CD14-positive monocyte (primary cell): ENCODE measurements at regions not wholly inside any gene's neighbourhood (a gene's known extent, or its start where the extent isn't known, plus 50 kb on each side); places are given as distances from the start of the nearest gene placed in this dataset.

ENCODE experiments used
- DNase-seq, 3 donors: peaks; one replicate each; pipeline ENCODE4 v3.0.0-alpha.2; 2011 to 2022
- H2AFZ ChIP-seq: 2 replicates; pipeline ENCODE4 v1.6.0; 2012; ENCODE audit warnings: mild to moderate bottlenecking, low read depth, low read length, inconsistent platforms; ENCODE audit not compliant: insufficient read depth, poor library complexity, severe bottlenecking
- H3K27ac ChIP-seq, 2 donors: 1 replicate in 1 of 2; 2 replicates in 1 of 2; pipeline ENCODE4 v1.5.1; 2012 to 2013; ENCODE audit warnings: low read length in 2 of 2, control low read depth in 1 of 2, inconsistent platforms in 1 of 2, low read depth in 1 of 2, mild to moderate bottlenecking in 1 of 2
- H3K27me3 ChIP-seq, 2 donors: one replicate each; pipeline versions ENCODE4 v1.6.0 to v1.6.1; 2011 to 2013; ENCODE audit warnings: low read length in 2 of 2; ENCODE audit not compliant: control insufficient read depth in 2 of 2, insufficient read depth in 2 of 2
- H3K36me3 ChIP-seq, 2 donors: replicated peaks in 1 of 2; 1 replicate in 1 of 2; 2 replicates in 1 of 2; pipeline versions ENCODE4 v1.5.1 to v1.6.1; 2012 to 2013; ENCODE audit warnings: low read length in 2 of 2, control low read depth in 1 of 2, inconsistent platforms in 1 of 2, mild to moderate bottlenecking in 1 of 2; ENCODE audit not compliant: insufficient read depth in 2 of 2, control insufficient read depth in 1 of 2
- H3K4me1 ChIP-seq, 2 donors: 1 replicate in 1 of 2; 2 replicates in 1 of 2; pipeline versions ENCODE4 v1.5.1 to v1.6.1; 2012 to 2013; ENCODE audit warnings: low read length in 2 of 2, control low read depth in 1 of 2, inconsistent platforms in 1 of 2, mild to moderate bottlenecking in 1 of 2, moderate library complexity in 1 of 2; ENCODE audit not compliant: insufficient read depth in 2 of 2, control insufficient read depth in 1 of 2
- H3K4me2 ChIP-seq: replicated peaks from 2 replicates; pipeline ENCODE3; 2012; ENCODE audit warnings: low read length, moderate library complexity, mild to moderate bottlenecking; ENCODE audit not compliant: poor library complexity, severe bottlenecking; ENCODE audit errors: extremely low read depth
- H3K4me3 ChIP-seq, 3 experiments: fragments of 200-600 bp in 1 of 3; sonication (generic) in 1 of 3; replicated peaks in 1 of 3; 1 replicate in 2 of 3; 2 replicates in 1 of 3; pipeline ENCODE4 v1.5.1; 2011 to 2013; ENCODE audit warnings: low read length in 3 of 3, mild to moderate bottlenecking in 3 of 3, control low read depth in 2 of 3, low read depth in 2 of 3, inconsistent platforms in 1 of 3, moderate library complexity in 1 of 3
- H3K79me2 ChIP-seq: 2 replicates; pipeline ENCODE4 v1.6.0; 2012; ENCODE audit warnings: mild to moderate bottlenecking, control low read depth, inconsistent platforms, low read length, moderate library complexity; ENCODE audit not compliant: insufficient read depth
- H3K9ac ChIP-seq: 2 replicates; pipeline ENCODE4 v1.6.0; 2017; ENCODE audit warnings: low read length, mild to moderate bottlenecking; ENCODE audit not compliant: insufficient read depth, poor library complexity, severe bottlenecking
- H3K9me3 ChIP-seq, 2 donors: replicated peaks in 1 of 2; 1 replicate in 1 of 2; 2 replicates in 1 of 2; pipeline versions ENCODE4 v1.5.1 to v1.6.1; 2012 to 2013; ENCODE audit warnings: low read length in 2 of 2, control low read depth in 1 of 2; ENCODE audit not compliant: control insufficient read depth in 1 of 2, insufficient read depth in 1 of 2
- H4K20me1 ChIP-seq: 2 replicates; pipeline ENCODE4 v1.6.0; 2012; ENCODE audit warnings: mild to moderate bottlenecking, low read length, control low read depth, moderate library complexity; ENCODE audit not compliant: insufficient read depth
- H3K27ac Mint-ChIP-seq, 7 donors: one replicate each; pipeline ENCODE4 v1.8.0; 2020; ENCODE audit warnings: mild to moderate bottlenecking in 7 of 7, mixed read lengths in 7 of 7, moderate library complexity in 6 of 7, inconsistent platforms in 2 of 7
- H3K27me3 Mint-ChIP-seq, 3 donors: one replicate each; pipeline ENCODE4 v1.8.0; 2021 to 2022; ENCODE audit warnings: low read depth in 3 of 3, mild to moderate bottlenecking in 3 of 3, mixed read lengths in 3 of 3, moderate library complexity in 3 of 3, inconsistent platforms in 1 of 3
- H3K36me3 Mint-ChIP-seq, 2 donors: one replicate each; pipeline ENCODE4 v1.8.0; 2020; ENCODE audit warnings: mixed read lengths in 2 of 2, inconsistent platforms in 1 of 2, mild to moderate bottlenecking in 1 of 2
- H3K4me1 Mint-ChIP-seq: one replicate; pipeline ENCODE4 v1.8.0; 2020; ENCODE audit warnings: mild to moderate bottlenecking, mixed read lengths
- H3K4me3 Mint-ChIP-seq, 2 donors: one replicate each; pipeline ENCODE4 v1.8.0; 2020; ENCODE audit warnings: mild to moderate bottlenecking in 2 of 2, mixed read lengths in 2 of 2, moderate library complexity in 1 of 2
- H3K9me3 Mint-ChIP-seq, 7 donors: one replicate each; pipeline ENCODE4 v1.8.0; 2020 to 2022; ENCODE audit warnings: mixed read lengths in 7 of 7, mild to moderate bottlenecking in 6 of 7, moderate library complexity in 6 of 7, inconsistent platforms in 2 of 7
- CTCF ChIP-seq: fragments of 200-600 bp; IDR thresholded peaks from one replicate; pipeline ENCODE4 v1.8.0; 2022; ENCODE audit warnings: antibody characterized with exemption, mild to moderate bottlenecking
- WGBS: methylation state at CpG from one replicate; pipeline ENCODE4 v1.1.5; 2013; ENCODE audit warnings: missing lambda C conversion rate; ENCODE audit not compliant: insufficient coverage; 5-methylcytosine and 5-hydroxymethylcytosine counted together
- intact Hi-C, 2 donors: fragments of 100-400 bp; cut with micrococcal nuclease; formaldehyde crosslinking; loops; one replicate each; pipeline versions ENCODE4 v1.15.0 to v1.15.1; 2023

DNA sequence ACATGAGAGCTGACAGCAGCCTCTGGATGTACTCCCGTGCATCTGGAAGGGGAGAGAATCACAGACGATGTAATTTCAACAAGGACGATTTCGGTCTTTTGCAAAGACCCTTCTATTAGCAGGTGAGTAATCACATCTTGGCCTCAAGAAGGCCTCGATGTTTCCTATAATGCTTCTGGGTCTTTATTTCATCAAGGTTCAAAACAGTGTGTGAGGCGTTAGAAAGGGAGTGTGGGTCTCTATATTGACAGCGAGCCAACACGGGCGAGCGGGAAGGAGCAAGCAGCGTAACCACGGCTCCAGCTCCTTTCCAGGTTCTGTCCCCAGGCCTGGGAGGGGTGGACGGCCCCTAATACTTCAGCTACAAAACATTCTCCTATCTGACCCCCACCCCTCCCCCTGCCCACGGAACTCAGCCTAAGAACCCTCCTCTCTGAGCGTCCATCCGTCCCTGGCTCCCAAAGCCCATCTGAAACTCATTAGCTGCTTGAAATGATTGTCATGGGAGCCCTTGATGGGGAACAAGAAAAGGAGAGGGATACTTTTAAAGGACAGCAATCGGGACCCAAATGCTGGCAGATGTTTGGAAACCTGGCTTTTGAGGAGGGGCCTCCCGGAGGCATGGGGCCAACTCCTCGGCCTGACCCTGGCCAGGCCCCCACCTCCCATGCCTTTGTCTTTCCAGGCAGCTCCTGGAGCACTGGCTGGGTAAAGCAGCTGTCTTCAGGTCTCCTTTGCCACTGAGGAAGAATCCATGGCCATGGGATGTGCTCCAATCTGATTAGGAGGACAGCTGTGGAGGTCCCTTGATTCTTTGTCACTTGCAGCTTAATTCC, 250.8 kb downstream of the FOXD2 start:
- intact Hi-C loops = no loop called here
- Histone ChIP-seq H3K4me3 (no peak overlapping the region), H3K27me3 (no peaks in the 10 kb centered on the region), H3K4me1 (no peaks in the 10 kb centered on the region), H3K9me3 (no peaks in the 10 kb centered on the region), H3K36me3 (no peaks in the 10 kb centered on the region), H3K4me2 (no peak overlapping the region), H3K79me2 (no peaks in the 10 kb centered on the region), H3K27ac (no peak overlapping the region), H2AFZ (no peak overlapping the region), H4K20me1 (no peaks in the 10 kb centered on the region), H3K9ac (no peak overlapping the region)
- Mint-ChIP-seq H3K9me3 (peaks cover 0 to 3% (median 0%) of the 10 kb centered on the region in 7 donors), H3K27me3 (peaks cover 6 to 19% (median 16%) of the 10 kb centered on the region in 3 donors), H3K27ac (no peak overlapping the region), H3K36me3 (no peaks in the 10 kb centered on the region), H3K4me3 (no peak overlapping the region), H3K4me1 (no peaks in the 10 kb centered on the region)
- DNase-seq = no peak
- 84% methylated on average over 8 of the region's 19 CpGs for WGBS
- no peak for TF ChIP-seq CTCF

GRCh38 chr1:47689894-47690293, 252.1 kb downstream of the FOXD2 start:
- Histone ChIP-seq H3K9me3 (no peaks in the 10 kb centered on the region), H4K20me1 (no peaks in the 10 kb centered on the region), H3K27me3 (no peaks in the 10 kb centered on the region), H2AFZ (no peak overlapping the region), H3K27ac (no peak overlapping the region), H3K4me2 (no peak overlapping the region), H3K79me2 (no peaks in the 10 kb centered on the region), H3K4me1 (no peaks in the 10 kb centered on the region), H3K9ac (no peak overlapping the region), H3K4me3 (no peak overlapping the region), H3K36me3 (no peaks in the 10 kb centered on the region)
- H3K27ac Mint-ChIP-seq = no peak overlapping the region
- peaks cover 7 to 19% (median 11%) of the 10 kb centered on the region in 3 donors for H3K27me3 Mint-ChIP-seq
- H3K36me3 Mint-ChIP-seq = no peaks in the 10 kb centered on the region
- WGBS = 96% methylated on average over 10 of the region's 11 CpGs
- no peak overlapping the region for H3K4me3 Mint-ChIP-seq
- H3K9me3 Mint-ChIP-seq = peaks cover 0 to 3% (median 0%) of the 10 kb centered on the region in 7 donors
- intact Hi-C loops = no loop called here
- no peaks in the 10 kb centered on the region for H3K4me1 Mint-ChIP-seq
- no peak for DNase-seq
- TF ChIP-seq CTCF = no peak
